K562 (cell line): ENCODE measurements at regions not wholly inside any gene's neighbourhood (a gene's known extent, or its start where the extent isn't known, plus 50 kb on each side); places are given as distances from the start of the nearest gene placed in this dataset.
"Not testable (repeated sequence)": the region's sequence is repeated elsewhere in the genome, so short reads cannot be mapped to it uniquely, and the experiment has no call there.

ENCODE experiments used
- ATF3 ChIP-seq, 2 experiments: fragments of 450-650 bp in 1 of 2; sonication (generic) in 1 of 2; formaldehyde crosslinking in 1 of 2; IDR thresholded peaks in 1 of 2; conservative IDR thresholded peaks in 1 of 2; 2 replicates each; pipeline versions ENCODE4 v1.6.1 to v1.8.1; 2016 to 2023; ENCODE audit warnings: mild to moderate bottlenecking in 2 of 2, moderate library complexity in 2 of 2, inconsistent platforms in 1 of 2, missing genetic modification reagents in 1 of 2
- CTCF ChIP-seq, 3 experiments: IDR thresholded peaks in 2 of 3; conservative IDR thresholded peaks in 1 of 3; 2 replicates each; pipeline ENCODE4 v1.5.1; 2011 to 2012; ENCODE audit warnings: low read length in 3 of 3, mild to moderate bottlenecking in 3 of 3, control low read depth in 2 of 3, improper control_type of control experiment in 1 of 3, inconsistent platforms in 1 of 3, low read depth in 1 of 3, mixed read lengths in 1 of 3, moderate library complexity in 1 of 3; ENCODE audit not compliant: insufficient read depth in 2 of 3
- EZH2 ChIP-seq: IDR thresholded peaks from 2 replicates; pipeline ENCODE4 v1.6.1; 2012; ENCODE audit warnings: low read depth, mild to moderate bottlenecking, inconsistent platforms, low read length, borderline replicate concordance
- NKRF ChIP-seq: fragments of 450-650 bp; IDR thresholded peaks from 2 replicates; pipeline ENCODE4 v1.6.1; 2016; ENCODE audit warnings: borderline replicate concordance
- ZNF124 ChIP-seq: sonication (generic); formaldehyde crosslinking; IDR thresholded peaks from 2 replicates; pipeline ENCODE4 v1.8.1; 2022; ENCODE audit warnings: missing genetic modification reagents
- TF ChIP-seq, protein P1 (sequence below): sonication (generic); formaldehyde crosslinking; IDR thresholded peaks from 2 replicates; pipeline ENCODE4 v1.8.1; 2023; ENCODE audit warnings: mild to moderate bottlenecking, missing genetic modification reagents, moderate library complexity

- TF ChIP-seq CTCF (IDR thresholded peaks at IDR 0.05 in 2 of 3, conservative IDR thresholded peaks at IDR 0.05 in 1 of 3; ENCODE audit: insufficient read depth in 2 of 3, low read depth in 1 of 3, low read length in 3 of 3); NKRF; ZNF124; EZH2; ATF3 (IDR thresholded peaks at IDR 0.05); ATF3 (CRISPR knock-in tag; conservative IDR thresholded peaks at IDR 0.05): not testable (repeated sequence)
- TF ChIP-seq, protein P1, sequence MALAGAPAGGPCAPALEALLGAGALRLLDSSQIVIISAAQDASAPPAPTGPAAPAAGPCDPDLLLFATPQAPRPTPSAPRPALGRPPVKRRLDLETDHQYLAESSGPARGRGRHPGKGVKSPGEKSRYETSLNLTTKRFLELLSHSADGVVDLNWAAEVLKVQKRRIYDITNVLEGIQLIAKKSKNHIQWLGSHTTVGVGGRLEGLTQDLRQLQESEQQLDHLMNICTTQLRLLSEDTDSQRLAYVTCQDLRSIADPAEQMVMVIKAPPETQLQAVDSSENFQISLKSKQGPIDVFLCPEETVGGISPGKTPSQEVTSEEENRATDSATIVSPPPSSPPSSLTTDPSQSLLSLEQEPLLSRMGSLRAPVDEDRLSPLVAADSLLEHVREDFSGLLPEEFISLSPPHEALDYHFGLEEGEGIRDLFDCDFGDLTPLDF, result not testable (repeated sequence)
These were observed 136.9 kb upstream of the PLGLB2 start for GRCh38 chr2:87610974-87611373.
